Fibroblast of pulmonary artery (primary cell): ENCODE measurements at regions not wholly inside any gene's neighbourhood (a gene's known extent, or its start where the extent isn't known, plus 50 kb on each side); places are given as distances from the start of the nearest gene placed in this dataset.

Experiments
- DNase-seq: peaks from one replicate; pipeline ENCODE4 v3.0.0-alpha.2; 2010; ENCODE audit warnings: low read depth
- H3K4me3 ChIP-seq: replicated peaks from 2 replicates; pipeline ENCODE4 v1.5.1; 2011; ENCODE audit warnings: low read depth, mild to moderate bottlenecking, control low read depth, low read length, moderate library complexity
- CTCF ChIP-seq: IDR thresholded peaks from 2 replicates; pipeline ENCODE4 v1.5.1; 2011; ENCODE audit warnings: mild to moderate bottlenecking, control low read depth, low read length, inconsistent platforms; ENCODE audit errors: missing control alignments

GRCh38 chr1:239761509-239761908 lies 330.2 kb upstream of the FMN2 start:
- no peak for TF ChIP-seq CTCF
- no peak overlapping the region for H3K4me3 ChIP-seq
- no peak for DNase-seq

- DNase-seq, result no peak
- no peak overlapping the region for H3K4me3 ChIP-seq
- TF ChIP-seq CTCF, result no peak
These were observed 327.8 kb upstream of the FMN2 start for GRCh38 chr1:239763850-239764249.

DNA sequence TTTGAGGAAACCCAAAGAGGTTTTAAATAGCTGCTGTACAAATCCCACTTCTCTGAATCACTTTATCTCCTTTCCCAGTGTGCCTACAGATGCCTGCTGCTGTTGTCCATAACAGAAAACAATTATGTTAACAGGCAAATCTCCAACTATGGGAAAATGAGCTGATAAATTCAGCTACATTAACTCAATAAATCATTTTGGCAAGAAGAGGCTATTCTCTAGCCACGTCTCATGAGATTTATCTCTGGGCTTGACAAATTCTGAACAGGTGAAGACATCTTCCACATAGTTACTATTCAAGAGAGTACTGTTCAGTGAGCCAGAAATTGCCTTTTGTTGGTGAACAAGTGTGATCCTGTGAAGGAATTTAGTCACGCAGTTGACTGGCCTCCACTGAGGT lies 327.1 kb upstream of the FMN2 start:
- no peak for TF ChIP-seq CTCF
- no peak overlapping the region for H3K4me3 ChIP-seq
- no peak for DNase-seq

GRCh38 chr1:239765163-239765562 lies 326.5 kb upstream of the FMN2 start:
- TF ChIP-seq CTCF, result no peak
- no peak for DNase-seq
- no peak overlapping the region for H3K4me3 ChIP-seq

DNA sequence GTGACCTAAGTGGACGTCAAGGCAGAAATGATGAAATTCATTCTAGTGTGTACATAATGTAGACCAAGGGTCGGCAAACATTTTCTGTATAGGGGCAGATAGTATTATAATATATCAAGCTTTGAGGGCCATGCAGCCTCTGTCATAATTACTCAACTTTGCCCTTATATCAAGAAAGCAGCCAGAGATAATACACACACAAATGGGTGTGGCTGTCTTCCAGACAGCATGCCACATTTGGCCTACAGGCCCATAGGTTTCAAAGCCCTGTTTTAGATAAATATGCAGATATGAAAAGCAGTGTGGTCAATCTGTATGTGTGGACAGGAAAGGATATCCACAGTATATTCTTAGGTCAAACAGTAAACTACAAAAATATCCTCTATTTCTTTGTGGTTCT lies 320.1 kb upstream of the FMN2 start:
- H3K4me3 ChIP-seq, result no peak overlapping the region
- no peak for TF ChIP-seq CTCF
- no peak for DNase-seq

DNA sequence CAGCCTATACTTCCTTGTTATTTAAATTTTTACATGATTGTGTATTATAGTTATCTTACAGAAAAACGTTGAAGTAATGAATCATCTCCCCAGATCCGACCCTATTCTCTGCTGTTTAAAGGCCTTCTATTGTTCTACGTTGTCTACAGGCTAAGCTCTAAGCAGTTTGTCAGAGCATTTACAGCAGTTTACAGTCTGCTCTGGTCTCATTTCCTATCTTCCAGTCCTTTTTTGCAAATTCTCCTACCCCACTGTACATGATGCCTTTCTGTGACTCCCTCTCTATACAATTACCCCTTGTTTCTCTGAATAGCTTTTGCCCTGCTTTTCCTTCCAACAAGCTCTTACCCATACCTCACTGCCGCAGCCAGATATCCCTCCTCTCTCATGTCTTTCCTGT lies 319.2 kb upstream of the FMN2 start:
- no peak overlapping the region for H3K4me3 ChIP-seq
- DNase-seq, result no peak
- no peak for TF ChIP-seq CTCF

- DNase-seq, result no peak
- no peak overlapping the region for H3K4me3 ChIP-seq
- TF ChIP-seq CTCF, result no peak
These were observed 316.2 kb upstream of the FMN2 start for GRCh38 chr1:239775466-239775865.
